Neural cell (in vitro differentiated cells): ENCODE measurements at regions not wholly inside any gene's neighbourhood (a gene's known extent, or its start where the extent isn't known, plus 50 kb on each side); places are given as distances from the start of the nearest gene placed in this dataset.

Experiments
- H2AFZ ChIP-seq: fragments of 200-600, 300-800 bp; sonication (generic), shearing (Covaris generic); 2 replicates; pipeline ENCODE4 v1.6.0; 2014; ENCODE audit warnings: low read depth, mild to moderate bottlenecking, antibody characterized with exemption, low read length, moderate library complexity
- H3F3A ChIP-seq: fragments of 200-600 bp; shearing (Covaris generic); 2 replicates; pipeline ENCODE4 v1.6.1; 2016; ENCODE audit warnings: mild to moderate bottlenecking, moderate library complexity, mixed read lengths, antibody characterized with exemption, low read length; ENCODE audit not compliant: insufficient read depth, poor library complexity, severe bottlenecking
- H3K27ac ChIP-seq: fragments of 200-600, 300-800 bp; sonication (generic), shearing (Covaris generic); 2 replicates; pipeline ENCODE4 v1.5.1; 2014; ENCODE audit warnings: mild to moderate bottlenecking, low read length, moderate library complexity
- H3K27me3 ChIP-seq: fragments of 300-800, 200-600 bp; sonication (generic), shearing (Covaris generic); 2 replicates; pipeline ENCODE4 v1.6.0; 2014; ENCODE audit warnings: mild to moderate bottlenecking, low read depth, low read length, moderate library complexity; ENCODE audit not compliant: insufficient read depth
- H3K36me3 ChIP-seq: fragments of 300-800, 200-600 bp; sonication (generic), shearing (Covaris generic); 2 replicates; pipeline ENCODE4 v1.5.1; 2014; ENCODE audit warnings: mild to moderate bottlenecking, antibody characterized with exemption, low read length, moderate library complexity; ENCODE audit not compliant: insufficient read depth
- H3K4me2 ChIP-seq: fragments of 300-800, 200-600 bp; sonication (generic), shearing (Covaris generic); 2 replicates; pipeline ENCODE4 v1.6.0; 2014; ENCODE audit warnings: mild to moderate bottlenecking, low read length
- H3K4me3 ChIP-seq: fragments of 300-800, 200-600 bp; sonication (generic), shearing (Covaris generic); 2 replicates; pipeline ENCODE4 v1.5.1; 2014; ENCODE audit warnings: mild to moderate bottlenecking, low read length, moderate library complexity
- H3K79me2 ChIP-seq: fragments of 200-600 bp; shearing (Covaris generic); replicated peaks from 2 replicates; pipeline ENCODE4 v1.6.0; 2014; ENCODE audit warnings: mild to moderate bottlenecking, low read length, moderate library complexity; ENCODE audit not compliant: insufficient read depth
- H3K9ac ChIP-seq: fragments of 300-800, 200-600 bp; sonication (generic), shearing (Covaris generic); 2 replicates; pipeline ENCODE4 v1.6.1; 2016; ENCODE audit warnings: mild to moderate bottlenecking, low read length, mixed read lengths
- H3K9me2 ChIP-seq: fragments of 200-600 bp; shearing (Covaris generic); 2 replicates; pipeline ENCODE4 v1.6.1; 2016; ENCODE audit warnings: mild to moderate bottlenecking, low read length, mixed read lengths; ENCODE audit not compliant: insufficient read depth
- H3K9me3 ChIP-seq: fragments of 200-600, 300-800 bp; sonication (generic), shearing (Covaris generic); 2 replicates; pipeline ENCODE4 v1.6.1; 2016; ENCODE audit warnings: mild to moderate bottlenecking, mixed run types, low read length, moderate library complexity, mixed read lengths
- H4K20me1 ChIP-seq: fragments of 200-600 bp; shearing (Covaris generic); 2 replicates; pipeline ENCODE4 v1.6.1; 2016; ENCODE audit warnings: mild to moderate bottlenecking, mixed run types; ENCODE audit not compliant: insufficient read depth
- CTCF ChIP-seq: fragments of 450-650 bp; IDR thresholded peaks from 2 replicates; pipeline ENCODE4 v1.5.1; 2014; ENCODE audit warnings: antibody characterized with exemption, mild to moderate bottlenecking, moderate library complexity; ENCODE audit not compliant: poor library complexity, severe bottlenecking
- EP300 ChIP-seq: fragments of 450-650 bp; conservative IDR thresholded peaks from 2 replicates; pipeline ENCODE4 v1.6.1; 2014; ENCODE audit warnings: antibody characterized with exemption, mild to moderate bottlenecking, moderate library complexity; ENCODE audit not compliant: poor library complexity, severe bottlenecking
- EZH2 ChIP-seq: fragments of 200-600, 300-800 bp; shearing (Covaris generic), sonication (generic); IDR thresholded peaks from 2 replicates; pipeline ENCODE4 v1.6.1; 2014; ENCODE audit warnings: antibody characterized with exemption, low read length, borderline replicate concordance, mild to moderate bottlenecking; ENCODE audit not compliant: insufficient read depth, poor library complexity, severe bottlenecking
- MXI1 ChIP-seq: fragments of 450-650 bp; conservative IDR thresholded peaks from 2 replicates; pipeline ENCODE4 v1.6.1; 2014; ENCODE audit warnings: antibody characterized with exemption, mild to moderate bottlenecking; ENCODE audit not compliant: poor library complexity, severe bottlenecking
- POLR2AphosphoS5 ChIP-seq: IDR thresholded peaks from 2 replicates; pipeline ENCODE4 v1.6.1; 2012
- RAD21 ChIP-seq: fragments of 450-650 bp; conservative IDR thresholded peaks from 2 replicates; pipeline ENCODE4 v1.6.1; 2014; ENCODE audit warnings: antibody characterized with exemption, mild to moderate bottlenecking, moderate library complexity
- REST ChIP-seq: IDR thresholded peaks from 2 replicates; pipeline ENCODE4 v1.6.1; 2012; ENCODE audit warnings: borderline replicate concordance
- SMC3 ChIP-seq: fragments of 450-650 bp; conservative IDR thresholded peaks from 2 replicates; pipeline ENCODE4 v1.6.1; 2014; ENCODE audit warnings: antibody characterized with exemption, mild to moderate bottlenecking, moderate library complexity; ENCODE audit not compliant: poor library complexity
- TAF1 ChIP-seq: IDR thresholded peaks from 2 replicates; pipeline ENCODE4 v1.6.1; 2012; ENCODE audit warnings: low read depth

- Histone ChIP-seq H3K4me2 (no peak overlapping the region), H3K4me3 (no peak overlapping the region), H2AFZ (no peak overlapping the region), H3K9me3 (no peaks in the 10 kb centered on the region), H3K9me2 (no peaks in the 10 kb centered on the region), H3K27ac (no peak overlapping the region), H3K79me2 (no peaks in the 10 kb centered on the region), H3K27me3 (no peaks in the 10 kb centered on the region), H3F3A (no peaks in the 10 kb centered on the region), H4K20me1 (no peaks in the 10 kb centered on the region), H3K36me3 (no peaks in the 10 kb centered on the region), H3K9ac (no peak overlapping the region)
- TF ChIP-seq MXI1 (no peak), SMC3 (no peak), RAD21 (no peak), TAF1 (no peak), REST (no peak), EZH2 (no peak), CTCF (no peak), POLR2AphosphoS5 (no peak)
Observed at GRCh38 chr11:26032241-26032640, 299.7 kb upstream of the ANO3 start.

- no peaks in the 10 kb centered on the region for H3F3A ChIP-seq
- no peak overlapping the region for H3K9ac ChIP-seq
- H2AFZ ChIP-seq: no peak overlapping the region
- no peaks in the 10 kb centered on the region for H3K36me3 ChIP-seq
- H3K9me3 ChIP-seq: no peaks in the 10 kb centered on the region
- no peak overlapping the region for H3K4me3 ChIP-seq
- H3K9me2 ChIP-seq: no peaks in the 10 kb centered on the region
- TF ChIP-seq TAF1 (no peak), RAD21 (no peak), SMC3 (no peak), EZH2 (no peak), MXI1 (no peak), EP300 (no peak), POLR2AphosphoS5 (no peak), REST (no peak), CTCF (no peak)
- H3K27me3 ChIP-seq: no peaks in the 10 kb centered on the region
- no peak overlapping the region for H3K27ac ChIP-seq
- H4K20me1 ChIP-seq: no peaks in the 10 kb centered on the region
- no peaks in the 10 kb centered on the region for H3K79me2 ChIP-seq
- no peak overlapping the region for H3K4me2 ChIP-seq
Observed at GRCh38 chr11:26035696-26036095, 296.2 kb upstream of the ANO3 start.
